ENCODE measurements at regions not wholly inside any gene's neighbourhood (a gene's known extent, or its start where the extent isn't known, plus 50 kb on each side); places are given as distances from the start of the nearest gene placed in this dataset.

DNA sequence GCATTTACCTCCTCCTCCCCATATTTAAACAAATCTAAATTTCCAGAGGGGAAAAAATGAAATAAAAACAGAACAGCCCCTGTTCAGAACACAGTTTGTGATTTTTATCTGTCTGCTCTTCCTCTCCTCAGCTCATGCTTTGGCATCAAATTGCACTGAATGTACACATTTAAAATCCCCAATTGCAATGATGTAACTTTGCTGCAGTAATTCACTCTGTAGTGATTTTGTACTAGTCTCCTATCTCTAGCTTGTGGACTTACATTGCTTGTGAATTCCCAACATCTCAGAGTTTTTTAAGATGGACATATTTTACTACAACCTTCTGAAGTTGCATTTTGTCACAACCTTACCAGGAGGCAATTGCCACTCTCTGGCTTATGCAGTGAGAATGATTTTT, 81.6 kb upstream of the ROBO2 start:
- TF ChIP-seq, protein P1, sequence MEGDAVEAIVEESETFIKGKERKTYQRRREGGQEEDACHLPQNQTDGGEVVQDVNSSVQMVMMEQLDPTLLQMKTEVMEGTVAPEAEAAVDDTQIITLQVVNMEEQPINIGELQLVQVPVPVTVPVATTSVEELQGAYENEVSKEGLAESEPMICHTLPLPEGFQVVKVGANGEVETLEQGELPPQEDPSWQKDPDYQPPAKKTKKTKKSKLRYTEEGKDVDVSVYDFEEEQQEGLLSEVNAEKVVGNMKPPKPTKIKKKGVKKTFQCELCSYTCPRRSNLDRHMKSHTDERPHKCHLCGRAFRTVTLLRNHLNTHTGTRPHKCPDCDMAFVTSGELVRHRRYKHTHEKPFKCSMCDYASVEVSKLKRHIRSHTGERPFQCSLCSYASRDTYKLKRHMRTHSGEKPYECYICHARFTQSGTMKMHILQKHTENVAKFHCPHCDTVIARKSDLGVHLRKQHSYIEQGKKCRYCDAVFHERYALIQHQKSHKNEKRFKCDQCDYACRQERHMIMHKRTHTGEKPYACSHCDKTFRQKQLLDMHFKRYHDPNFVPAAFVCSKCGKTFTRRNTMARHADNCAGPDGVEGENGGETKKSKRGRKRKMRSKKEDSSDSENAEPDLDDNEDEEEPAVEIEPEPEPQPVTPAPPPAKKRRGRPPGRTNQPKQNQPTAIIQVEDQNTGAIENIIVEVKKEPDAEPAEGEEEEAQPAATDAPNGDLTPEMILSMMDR (IDR thresholded peaks at IDR 0.05) = no peak
- TF ChIP-seq POLR2AphosphoS5 (IDR thresholded peaks at IDR 0.05) = no peak

All from breast epithelium (tissue), 3 donors.